ENCODE measurements at regions not wholly inside any gene's neighbourhood (a gene's known extent, or its start where the extent isn't known, plus 50 kb on each side); places are given as distances from the start of the nearest gene placed in this dataset.

GRCh38 chr15:61511756-61512155 lies 282.7 kb upstream of the RORA start:
- DNase-seq (ENCODE audit: low read depth) = no peak
- TF ChIP-seq CTCF (conservative IDR thresholded peaks at IDR 0.05; ENCODE audit: low read depth, low read length) = no peak
- no peak overlapping the region for H3K4me3 ChIP-seq (ENCODE audit: low read depth, low read length)

- no peak for TF ChIP-seq CTCF (conservative IDR thresholded peaks at IDR 0.05; ENCODE audit: low read depth, low read length)
- no peak overlapping the region for H3K4me3 ChIP-seq (ENCODE audit: low read depth, low read length)
- DNase-seq (ENCODE audit: low read depth) = no peak
These were observed 282.0 kb upstream of the RORA start for GRCh38 chr15:61511089-61511488.

- DNase-seq (ENCODE audit: low read depth) = no peak
- TF ChIP-seq CTCF (conservative IDR thresholded peaks at IDR 0.05; ENCODE audit: low read depth, low read length) = no peak
- no peak overlapping the region for H3K4me3 ChIP-seq (ENCODE audit: low read depth, low read length)
These were observed 280.3 kb upstream of the RORA start for GRCh38 chr15:61509327-61509840.

GRCh38 chr15:61503383-61503969 lies 274.4 kb upstream of the RORA start:
- TF ChIP-seq CTCF (conservative IDR thresholded peaks at IDR 0.05; ENCODE audit: low read depth, low read length) = no peak
- H3K4me3 ChIP-seq (ENCODE audit: low read depth, low read length) = no peak overlapping the region
- no peak for DNase-seq (ENCODE audit: low read depth)

GRCh38 chr15:61501815-61502389 lies 272.8 kb upstream of the RORA start:
- H3K4me3 ChIP-seq (ENCODE audit: low read depth, low read length) = no peak overlapping the region
- DNase-seq (ENCODE audit: low read depth) = no peak
- TF ChIP-seq CTCF (conservative IDR thresholded peaks at IDR 0.05; ENCODE audit: low read depth, low read length) = no peak

GRCh38 chr15:61500951-61501620 lies 272.0 kb upstream of the RORA start:
- no peak overlapping the region for H3K4me3 ChIP-seq (ENCODE audit: low read depth, low read length)
- TF ChIP-seq CTCF (conservative IDR thresholded peaks at IDR 0.05; ENCODE audit: low read depth, low read length) = no peak
- no peak for DNase-seq (ENCODE audit: low read depth)

Measured in choroid plexus epithelial cell (primary cell).